Hepatic stellate cell (primary cell): ENCODE measurements at regions not wholly inside any gene's neighbourhood (a gene's known extent, or its start where the extent isn't known, plus 50 kb on each side); places are given as distances from the start of the nearest gene placed in this dataset.

Experiments used
- DNase-seq: peaks from one replicate; pipeline ENCODE4 v3.0.0; 2011; ENCODE audit warnings: low spot score

- peak; percentile 9 for DNase-seq
Observed at GRCh38 chr2:220279840-220280239, 652.4 kb downstream of the SLC4A3 start.

- no peak for DNase-seq
Observed at GRCh38 chr2:220280736-220281135, 653.3 kb downstream of the SLC4A3 start.

GRCh38 chr2:220281771-220282170 is 654.3 kb downstream of the SLC4A3 start:
- DNase-seq, result no peak

DNA sequence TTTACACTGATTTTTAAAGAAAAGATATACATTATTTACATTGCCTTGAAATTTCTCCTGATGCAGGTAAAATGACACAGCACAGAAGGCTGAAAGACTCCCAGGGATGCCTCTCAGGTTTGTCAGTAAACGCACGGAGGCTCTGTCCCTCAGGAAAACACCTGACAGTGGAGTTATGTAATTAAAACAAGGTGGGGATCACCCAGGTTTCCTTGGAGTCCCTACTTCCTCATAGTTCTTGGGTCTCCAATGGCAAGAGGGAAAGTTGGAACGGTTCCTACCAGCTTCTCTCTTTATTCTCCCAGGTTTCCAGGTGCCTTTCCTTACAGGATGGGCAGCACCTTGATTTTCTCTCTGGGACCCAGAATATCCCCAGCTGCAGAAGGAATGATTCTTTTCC is 654.8 kb downstream of the SLC4A3 start:
- DNase-seq, result no peak

DNA sequence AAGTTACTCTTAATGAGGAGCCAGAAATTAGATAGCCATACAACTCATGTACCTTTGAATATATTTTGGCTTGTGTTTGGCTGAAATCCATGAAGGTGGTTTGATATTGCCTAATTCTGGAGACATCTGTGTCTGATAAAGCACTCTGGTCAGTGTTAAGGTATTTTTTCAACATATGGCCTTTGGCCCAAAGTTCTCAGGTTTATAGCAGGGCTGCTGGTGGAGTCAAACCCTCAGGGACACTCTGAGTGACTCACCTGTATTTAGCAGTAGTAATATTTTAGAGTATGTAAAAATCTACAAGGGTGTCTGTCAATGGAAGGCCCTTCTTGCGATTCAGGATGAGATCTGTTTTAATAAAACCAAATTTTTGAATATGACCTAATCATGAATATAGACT is 666.5 kb downstream of the SLC4A3 start:
- no peak for DNase-seq

DNA sequence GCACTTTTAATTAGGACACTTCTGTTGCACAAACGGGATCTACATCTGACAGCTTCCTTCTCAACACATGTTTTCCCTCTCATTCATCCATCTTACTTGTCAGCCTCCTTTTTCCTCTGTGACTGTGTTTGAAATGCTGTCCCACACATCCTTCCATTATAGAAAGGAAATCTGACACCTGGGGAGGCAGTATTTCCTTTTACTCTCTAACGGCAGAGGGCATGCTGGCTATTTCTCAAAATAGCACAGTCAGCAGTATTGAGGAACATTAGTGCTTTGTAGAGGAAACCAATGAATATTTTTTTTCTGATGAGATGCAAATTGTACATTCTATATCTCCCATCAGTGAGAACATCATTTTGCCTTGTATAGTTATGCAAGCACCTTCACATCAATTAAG is 668.7 kb downstream of the SLC4A3 start:
- no peak for DNase-seq

DNA sequence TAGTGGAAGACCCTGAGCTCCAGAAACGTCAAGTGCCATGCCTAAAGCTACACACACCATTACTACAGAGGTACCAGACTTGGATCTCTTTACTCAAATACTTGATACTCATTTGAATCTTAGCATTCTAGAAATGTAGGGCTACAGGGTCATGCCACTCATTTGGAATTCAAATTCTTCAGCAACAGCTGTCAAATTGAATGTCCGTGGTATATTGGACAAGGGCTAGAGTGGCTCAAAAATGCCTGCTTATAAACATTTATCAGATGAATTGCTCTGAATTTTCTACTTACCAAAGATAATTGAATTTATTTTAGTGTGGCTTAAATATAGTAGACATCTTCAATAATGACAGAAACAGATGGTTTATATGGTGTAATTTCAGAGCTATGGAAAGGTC is 669.7 kb downstream of the SLC4A3 start:
- DNase-seq, result no peak

DNA sequence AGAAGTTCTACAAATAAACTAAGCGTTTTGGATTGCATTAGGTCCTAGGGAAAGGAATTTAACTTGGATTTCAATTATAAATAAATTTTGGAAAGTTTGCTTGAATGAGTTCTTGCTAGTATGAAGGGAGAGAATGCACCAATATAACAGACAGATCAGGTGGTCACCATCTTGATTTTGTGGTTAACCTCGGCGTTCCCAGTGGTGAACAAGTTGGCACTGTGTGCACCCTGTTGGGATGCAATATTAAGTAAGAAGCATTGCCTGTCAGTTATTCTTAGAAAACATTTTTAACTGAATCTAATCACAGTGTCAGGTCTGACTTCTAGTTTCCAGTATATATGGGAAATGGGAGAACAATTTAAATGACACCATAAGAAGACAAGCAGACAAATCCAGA is 673.4 kb downstream of the SLC4A3 start:
- DNase-seq, result no peak

- no peak for DNase-seq
Observed at GRCh38 chr2:220302756-220303155, 675.3 kb downstream of the SLC4A3 start.

DNA sequence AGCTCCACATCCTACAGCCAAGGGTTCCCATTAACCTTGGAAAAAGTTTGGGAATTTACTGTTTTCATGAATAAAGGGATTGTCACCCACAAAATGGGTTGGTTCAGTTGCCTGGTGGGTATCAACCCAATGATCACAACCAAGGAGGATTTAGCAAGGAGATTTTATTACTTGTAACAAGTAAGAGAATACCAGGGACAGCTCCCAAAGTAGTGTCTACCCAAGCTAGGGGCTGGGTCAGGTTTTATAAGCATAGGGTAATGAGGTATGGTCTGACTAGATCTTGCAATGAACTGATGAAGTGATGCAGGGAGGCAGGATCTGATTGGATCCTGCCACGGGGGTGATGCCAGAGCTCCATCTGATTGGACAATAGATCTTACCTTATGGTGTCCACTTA is 681.8 kb downstream of the SLC4A3 start:
- DNase-seq, result no peak

DNA sequence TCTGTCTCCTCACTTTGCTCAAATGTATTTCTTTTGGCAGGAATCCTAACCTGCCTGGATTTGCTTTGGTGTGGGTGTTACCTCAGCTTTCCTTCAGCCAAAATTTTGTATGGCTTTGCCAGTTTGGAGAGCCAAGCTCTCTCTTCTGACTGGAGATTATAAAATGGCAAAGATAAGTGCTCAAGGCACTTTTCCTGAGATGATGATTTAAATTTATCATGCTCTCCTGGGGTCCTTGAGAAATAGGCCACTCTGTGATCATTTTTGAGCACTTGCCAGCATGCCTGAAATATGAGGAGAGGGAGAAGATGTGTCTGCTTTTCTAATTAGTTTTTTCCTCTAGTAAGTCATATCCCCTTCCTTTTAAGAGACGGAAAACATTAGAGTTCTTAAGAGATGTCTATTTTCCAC is 683.0 kb downstream of the SLC4A3 start:
- no peak for DNase-seq

DNA sequence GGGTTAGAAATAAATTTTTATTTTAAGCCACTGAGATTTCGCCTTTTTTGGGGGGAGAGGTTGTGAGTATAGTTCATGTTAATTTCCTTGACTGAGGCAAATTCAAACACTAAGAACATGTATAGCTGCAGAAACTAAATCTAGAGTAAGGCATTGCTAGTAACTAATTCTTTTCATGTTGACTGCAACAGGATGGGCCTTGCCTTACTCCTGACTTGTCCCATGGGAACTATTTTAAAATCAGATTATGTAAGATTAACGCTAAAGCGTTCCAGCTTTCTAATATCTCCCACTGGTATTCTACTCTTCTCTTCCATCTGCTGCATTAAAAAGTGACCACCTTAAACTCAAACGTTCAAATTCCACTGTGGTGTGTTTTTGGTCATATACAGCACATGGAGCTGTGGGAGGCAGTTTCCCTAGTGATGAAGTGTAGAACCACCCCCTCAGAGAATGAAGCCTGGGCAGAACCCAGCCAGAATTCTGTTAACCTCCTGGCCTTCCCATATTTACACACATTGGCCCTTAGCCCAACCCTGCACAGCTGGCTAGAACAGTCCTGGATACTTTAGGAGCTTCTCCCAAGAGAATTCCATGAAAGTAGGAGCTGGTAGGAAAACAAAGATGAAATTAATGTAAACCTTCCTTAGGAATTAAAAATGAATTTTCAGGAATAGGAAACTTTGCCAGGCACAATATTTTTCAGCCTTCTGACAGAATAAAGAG is 687.8 kb downstream of the SLC4A3 start:
- DNase-seq, result no peak

DNA sequence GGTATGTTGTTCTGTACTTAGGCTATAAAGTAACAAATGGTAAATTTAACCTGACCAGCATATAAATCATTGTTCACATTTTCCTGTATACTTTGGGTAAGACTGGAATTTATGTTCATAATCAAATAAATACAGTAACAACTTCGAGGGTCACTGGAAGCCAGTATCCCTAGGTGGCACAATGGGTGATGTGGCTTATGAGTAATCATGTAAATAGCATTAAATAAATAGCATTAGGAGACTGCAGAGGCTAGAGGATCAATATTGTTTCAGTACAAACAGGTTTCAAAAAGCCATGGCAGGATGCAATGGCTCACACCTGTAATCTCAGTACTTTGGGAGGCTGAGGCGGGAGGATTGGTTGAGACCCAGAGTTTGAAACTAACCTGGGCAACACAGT is 690.6 kb downstream of the SLC4A3 start:
- no peak for DNase-seq

DNA sequence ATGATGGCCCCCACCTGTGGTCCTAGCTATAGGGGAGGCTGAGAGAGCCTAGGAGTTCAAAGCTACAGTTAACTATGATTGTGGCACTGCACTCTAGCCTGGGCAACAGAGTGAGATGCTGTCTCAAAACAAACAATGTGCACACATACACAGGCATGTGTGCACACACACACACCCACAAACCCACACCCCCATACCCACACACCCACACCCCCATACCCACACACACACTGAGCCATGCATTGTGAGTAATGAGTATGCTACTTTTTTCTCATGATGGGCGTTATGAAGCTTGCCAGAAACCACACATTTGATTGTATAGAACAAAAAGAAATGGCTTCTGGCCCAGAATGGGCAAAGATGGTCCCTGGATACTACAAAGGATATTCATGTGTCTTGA is 691.1 kb downstream of the SLC4A3 start:
- DNase-seq, result no peak

GRCh38 chr2:220320326-220320725 is 692.9 kb downstream of the SLC4A3 start:
- no peak for DNase-seq

DNA sequence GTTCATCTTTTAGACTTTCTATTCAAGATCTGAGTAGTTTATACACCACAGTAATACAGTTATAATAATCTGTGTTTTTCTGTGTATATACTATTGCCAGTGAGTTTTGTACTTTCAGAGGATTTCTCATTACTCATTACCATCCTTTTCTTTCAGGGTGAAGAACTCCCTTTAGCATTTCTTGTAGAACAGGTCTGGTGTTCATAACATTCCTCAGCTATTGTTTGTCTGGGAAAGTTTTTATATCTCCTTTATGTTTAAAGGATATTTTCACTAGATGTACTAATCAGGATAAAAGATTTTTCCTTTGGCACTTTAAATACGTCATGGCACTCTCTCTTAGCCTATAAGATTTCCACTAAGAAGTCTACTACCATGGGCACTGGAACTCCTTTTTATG is 705.5 kb downstream of the SLC4A3 start:
- DNase-seq, result no peak

- no peak for DNase-seq
Observed at GRCh38 chr2:220334210-220334609, 706.8 kb downstream of the SLC4A3 start.

GRCh38 chr2:220334871-220335590 is 707.6 kb downstream of the SLC4A3 start:
- no peak for DNase-seq

DNA sequence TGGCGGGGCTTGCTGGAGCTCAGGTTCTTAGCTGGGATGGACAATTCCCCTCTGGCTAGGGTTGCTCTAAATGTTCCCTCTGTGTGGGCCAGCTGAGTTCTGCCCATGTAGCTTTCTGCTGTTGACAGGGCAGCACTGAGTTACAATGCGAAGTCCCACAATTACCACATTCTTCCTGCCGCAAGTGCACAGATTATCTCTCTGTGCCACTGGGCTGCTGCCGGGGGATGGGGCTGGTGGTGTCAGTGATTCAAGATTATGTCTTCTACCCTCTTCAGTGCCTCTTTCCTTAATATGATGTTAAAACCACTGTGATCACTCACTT is 708.1 kb downstream of the SLC4A3 start:
- DNase-seq, result no peak

DNA sequence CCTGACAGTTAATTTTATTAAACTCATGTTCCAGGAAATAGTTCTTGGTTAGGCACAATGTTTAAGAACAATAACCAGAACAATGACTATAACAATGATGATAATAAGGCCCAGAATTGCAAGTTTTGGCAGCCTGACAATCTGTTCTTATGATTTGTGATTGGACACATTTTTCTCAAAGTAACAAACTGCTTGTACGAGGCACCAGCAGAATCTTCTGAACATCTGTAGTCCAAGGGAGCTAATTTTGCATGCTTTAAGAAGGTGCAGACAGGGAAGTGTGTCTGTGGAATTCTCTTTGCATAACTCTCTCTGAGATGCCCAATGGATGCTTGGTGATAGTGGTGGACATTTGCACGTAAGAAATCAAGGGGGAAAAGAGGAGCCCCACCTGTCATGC is 709.3 kb downstream of the SLC4A3 start:
- DNase-seq, result no peak

- no peak for DNase-seq
Observed at GRCh38 chr2:220337611-220338440, 710.4 kb downstream of the SLC4A3 start.

- DNase-seq, result no peak
Observed at GRCh38 chr2:220341014-220341413, 713.6 kb downstream of the SLC4A3 start.

DNA sequence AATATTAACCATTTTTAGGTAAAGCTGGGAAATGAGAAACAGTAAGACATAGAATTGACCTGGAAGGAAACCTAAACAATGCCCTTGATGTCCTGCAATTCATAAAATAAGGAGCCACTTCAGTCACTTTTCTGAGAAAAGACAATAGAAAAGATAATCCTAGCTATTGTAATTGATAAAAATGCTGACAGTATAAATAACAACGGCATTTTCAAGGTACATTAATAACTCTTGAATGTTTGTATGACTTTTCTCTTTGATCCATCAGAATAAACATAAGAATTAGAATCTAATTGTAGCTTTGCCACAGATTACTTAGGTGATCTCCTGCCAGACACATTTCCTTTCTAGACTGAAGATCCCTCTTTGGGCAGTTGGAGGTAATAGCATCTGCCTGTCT is 719.5 kb downstream of the SLC4A3 start:
- no peak for DNase-seq
